Adrenal gland (tissue), 5 donors: ENCODE measurements at regions not wholly inside any gene's neighbourhood (a gene's known extent, or its start where the extent isn't known, plus 50 kb on each side); places are given as distances from the start of the nearest gene placed in this dataset.

ENCODE experiments used
- CTCF ChIP-seq, 6 experiments: fragments of 450-650 bp in 4 of 6; fragments of 200-600 bp in 2 of 6; sonication (generic) in 1 of 6; IDR thresholded peaks; 1 replicate in 5 of 6; 2 replicates in 1 of 6; pipeline versions ENCODE4 v1.5.1 to v1.8.0; 2016 to 2021; ENCODE audit warnings: antibody characterized with exemption in 6 of 6, mild to moderate bottlenecking in 2 of 6, moderate library complexity in 1 of 6
- POLR2A ChIP-seq, 2 donors: fragments of 450-650 bp; IDR thresholded peaks; one replicate each; pipeline ENCODE4 v1.6.1; 2017; ENCODE audit warnings: antibody characterized with exemption in 2 of 2, mild to moderate bottlenecking in 2 of 2, moderate library complexity in 1 of 2
- donor health status: DM: no; HTN: no; CAD: no.

- no peak for TF ChIP-seq CTCF (IDR thresholded peaks at IDR 0.05)
- TF ChIP-seq POLR2A (IDR thresholded peaks at IDR 0.05) = no peak
Measured at GRCh38 chr7:67489881-67490280, 493.2 kb downstream of the TYW1 start.
